ENCODE measurements at regions not wholly inside any gene's neighbourhood (a gene's known extent, or its start where the extent isn't known, plus 50 kb on each side); places are given as distances from the start of the nearest gene placed in this dataset.

DNA sequence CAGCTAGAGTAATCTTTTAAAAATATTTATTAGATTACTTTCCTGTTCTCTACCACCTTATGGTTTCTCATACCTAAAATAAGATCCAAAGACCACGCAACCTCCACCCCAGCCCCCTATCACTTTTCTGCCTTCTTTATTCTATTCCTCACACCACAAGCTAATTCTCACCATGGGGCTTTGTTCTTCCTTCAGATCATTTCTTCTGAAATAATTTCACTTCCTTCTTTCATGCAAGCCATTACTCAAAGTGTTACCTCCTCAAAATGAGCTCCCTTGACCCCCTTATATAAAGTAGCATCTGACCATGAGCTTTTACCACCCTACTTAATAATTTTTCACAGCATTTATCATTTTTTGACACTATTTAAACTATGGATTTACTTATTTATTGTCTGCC, 233.2 kb upstream of the TMCO5A start:
- no peaks in the 10 kb centered on the region for H3K4me1 ChIP-seq
- TF ChIP-seq, protein P1, sequence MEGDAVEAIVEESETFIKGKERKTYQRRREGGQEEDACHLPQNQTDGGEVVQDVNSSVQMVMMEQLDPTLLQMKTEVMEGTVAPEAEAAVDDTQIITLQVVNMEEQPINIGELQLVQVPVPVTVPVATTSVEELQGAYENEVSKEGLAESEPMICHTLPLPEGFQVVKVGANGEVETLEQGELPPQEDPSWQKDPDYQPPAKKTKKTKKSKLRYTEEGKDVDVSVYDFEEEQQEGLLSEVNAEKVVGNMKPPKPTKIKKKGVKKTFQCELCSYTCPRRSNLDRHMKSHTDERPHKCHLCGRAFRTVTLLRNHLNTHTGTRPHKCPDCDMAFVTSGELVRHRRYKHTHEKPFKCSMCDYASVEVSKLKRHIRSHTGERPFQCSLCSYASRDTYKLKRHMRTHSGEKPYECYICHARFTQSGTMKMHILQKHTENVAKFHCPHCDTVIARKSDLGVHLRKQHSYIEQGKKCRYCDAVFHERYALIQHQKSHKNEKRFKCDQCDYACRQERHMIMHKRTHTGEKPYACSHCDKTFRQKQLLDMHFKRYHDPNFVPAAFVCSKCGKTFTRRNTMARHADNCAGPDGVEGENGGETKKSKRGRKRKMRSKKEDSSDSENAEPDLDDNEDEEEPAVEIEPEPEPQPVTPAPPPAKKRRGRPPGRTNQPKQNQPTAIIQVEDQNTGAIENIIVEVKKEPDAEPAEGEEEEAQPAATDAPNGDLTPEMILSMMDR (IDR thresholded peaks at IDR 0.05) = no peak
- TF ChIP-seq EP300 (IDR thresholded peaks at IDR 0.05) = no peak
- no peak for TF ChIP-seq POLR2A (IDR thresholded peaks at IDR 0.05)
- no peak for TF ChIP-seq POLR2AphosphoS5 (IDR thresholded peaks at IDR 0.05)
- WGBS, 2 donors = 89 to 90% methylated on average over 1 of the region's 1 CpG

DNA sequence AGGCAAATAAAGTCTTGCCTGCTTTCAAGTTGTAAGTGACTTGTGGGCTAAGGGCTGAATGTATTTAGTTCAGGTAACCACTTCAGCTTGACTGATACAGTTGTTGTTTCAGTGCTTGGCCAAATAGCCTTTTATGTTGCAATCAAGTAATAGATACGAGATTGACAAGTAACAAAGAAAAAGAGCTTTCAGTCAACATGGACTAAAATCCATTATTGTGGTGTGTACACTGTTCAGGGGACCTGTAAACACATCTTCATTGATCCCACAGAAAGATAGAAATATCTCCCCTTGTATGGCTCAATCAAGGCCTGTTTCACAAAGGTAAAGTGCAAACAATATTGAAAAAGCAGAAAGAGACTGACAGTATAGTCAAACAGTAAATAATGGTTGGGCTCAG, 224.8 kb upstream of the TMCO5A start:
- Histone ChIP-seq H3K4me1 (no peaks in the 10 kb centered on the region), H3K27ac (no peak overlapping the region), H3K4me3 (no peak overlapping the region), H3K27me3 (no peaks in the 10 kb centered on the region), H3K36me3 (no peaks in the 10 kb centered on the region), H3K9me3 (peaks cover 0 to 6% (median 2%) of the 10 kb centered on the region in 4 donors)
- TF ChIP-seq POLR2A (IDR thresholded peaks at IDR 0.05) = no peak
- TF ChIP-seq, protein P1 (IDR thresholded peaks at IDR 0.05) = no peak
- TF ChIP-seq POLR2AphosphoS5 (IDR thresholded peaks at IDR 0.05) = no peak
- no peak for TF ChIP-seq EP300 (IDR thresholded peaks at IDR 0.05)
- WGBS, 2 donors = 29 to 62% methylated on average over 1 of the region's 1 CpG
- DNase-seq = no peak
- intact Hi-C loops (cut with DNase I) = no loop called here

More for the DNA sequence above, 233.2 kb upstream of the TMCO5A start:
- H3K27me3 ChIP-seq = no peaks in the 10 kb centered on the region
- no peak overlapping the region for H3K4me3 ChIP-seq
- no peaks in the 10 kb centered on the region for H3K9me3 ChIP-seq
- no peaks in the 10 kb centered on the region for H3K36me3 ChIP-seq
- no peak overlapping the region for H3K27ac ChIP-seq
- DNase-seq = no peak
- intact Hi-C loops (cut with DNase I) = no loop called here

DNA sequence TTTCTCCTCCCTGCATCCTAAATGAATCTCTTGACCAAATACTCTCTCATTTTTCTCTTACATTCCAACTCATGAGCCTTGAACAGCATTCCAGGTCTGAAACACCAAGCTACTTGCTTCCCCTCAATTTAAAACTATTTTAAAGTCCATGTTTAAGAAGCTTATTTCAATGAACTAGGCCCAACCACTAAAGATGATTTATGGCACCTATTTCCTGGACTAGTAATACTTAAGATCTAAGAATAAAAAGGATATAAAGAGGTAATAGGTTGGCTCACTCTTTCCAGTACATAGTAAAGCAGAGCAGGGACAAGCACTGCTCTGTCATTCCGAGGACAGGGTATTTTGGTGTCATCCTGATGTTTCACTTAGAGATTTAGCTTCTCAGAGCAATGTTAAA, 219.3 kb upstream of the TMCO5A start:
- Histone ChIP-seq H3K4me3 (no peak overlapping the region), H3K36me3 (no peaks in the 10 kb centered on the region), H3K4me1 (no peaks in the 10 kb centered on the region), H3K27ac (no peak overlapping the region), H3K27me3 (no peaks in the 10 kb centered on the region), H3K9me3 (peaks cover 0 to 6% (median 2%) of the 10 kb centered on the region in 4 donors)
- TF ChIP-seq, protein P1 (IDR thresholded peaks at IDR 0.05) = no peak
- TF ChIP-seq EP300 (IDR thresholded peaks at IDR 0.05) (no peak), POLR2AphosphoS5 (IDR thresholded peaks at IDR 0.05) (no peak), POLR2A (IDR thresholded peaks at IDR 0.05) (no peak)
- no peak for DNase-seq
- intact Hi-C loops (cut with DNase I) = no loop called here
- 73 to 82% methylated on average over 1 of the region's 1 CpG for WGBS, 2 donors

DNA sequence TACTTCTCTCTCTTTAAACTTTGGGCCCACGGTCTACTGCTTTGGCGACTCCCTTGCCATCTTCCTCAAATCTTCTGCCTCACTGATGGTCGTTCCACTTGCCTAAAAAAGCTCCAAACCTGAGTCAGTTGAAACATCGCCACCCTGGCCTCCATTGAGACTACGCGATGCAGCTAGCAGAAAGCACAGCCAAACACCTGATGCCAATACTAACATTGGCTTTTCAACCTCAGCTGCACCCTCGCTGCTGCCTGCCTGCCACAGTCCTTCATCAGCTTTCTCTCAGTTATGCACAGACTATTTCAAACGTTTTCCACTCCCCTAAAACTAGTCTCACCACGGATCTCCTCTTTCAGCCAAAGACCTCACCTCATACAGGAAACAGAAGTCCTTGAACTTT, 214.2 kb upstream of the TMCO5A start:
- Histone ChIP-seq H3K4me3 (no peak overlapping the region), H3K27ac (no peak overlapping the region), H3K27me3 (no peaks in the 10 kb centered on the region), H3K4me1 (no peaks in the 10 kb centered on the region), H3K36me3 (no peaks in the 10 kb centered on the region), H3K9me3 (no peaks in the 10 kb centered on the region)
- no peak for TF ChIP-seq POLR2AphosphoS5 (IDR thresholded peaks at IDR 0.05)
- TF ChIP-seq, protein P1 (IDR thresholded peaks at IDR 0.05) = no peak
- DNase-seq = no peak
- 72 to 77% methylated on average over 9 of the region's 9 CpGs for WGBS, 2 donors
- intact Hi-C loops (cut with DNase I) = no loop called here

DNA sequence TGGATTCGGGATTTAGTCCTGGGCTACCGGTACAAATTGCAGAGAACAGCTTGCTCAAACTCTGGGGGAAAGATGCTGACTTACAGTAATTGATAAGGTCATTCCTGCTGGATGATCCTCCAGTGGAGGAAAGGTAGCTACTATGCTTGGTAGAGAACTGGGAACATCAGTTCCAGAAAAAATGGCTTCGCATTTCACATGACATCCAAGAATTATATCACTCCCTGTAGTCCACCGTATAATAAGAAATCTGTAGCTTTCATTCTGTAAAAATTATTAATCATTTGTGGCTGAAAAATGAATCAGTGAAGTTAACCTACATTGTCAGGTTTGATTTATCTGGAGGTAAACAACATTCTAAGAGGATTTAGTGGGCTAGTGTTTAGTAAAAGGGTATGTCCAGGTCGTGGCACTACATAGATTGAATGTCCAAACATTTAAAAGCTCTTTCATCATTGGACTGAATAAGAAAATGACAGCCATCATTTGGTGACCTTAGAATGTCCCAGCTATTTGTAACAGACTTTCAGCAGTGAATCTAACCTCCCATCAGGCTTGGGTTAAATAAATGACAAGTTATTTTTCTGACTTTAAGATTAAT, 203.2 kb upstream of the TMCO5A start:
- Histone ChIP-seq H3K4me3 (no peak overlapping the region), H3K27me3 (no peaks in the 10 kb centered on the region), H3K9me3 (no peaks in the 10 kb centered on the region), H3K27ac (no peak overlapping the region), H3K36me3 (no peaks in the 10 kb centered on the region), H3K4me1 (no peaks in the 10 kb centered on the region)
- TF ChIP-seq POLR2A (IDR thresholded peaks at IDR 0.05) (no peak), EP300 (IDR thresholded peaks at IDR 0.05) (no peak), POLR2AphosphoS5 (IDR thresholded peaks at IDR 0.05) (no peak)
- TF ChIP-seq, protein P1 (IDR thresholded peaks at IDR 0.05) = no peak
- no peak for DNase-seq
- intact Hi-C loops (cut with DNase I) = no loop called here
- WGBS, 2 donors = 73 to 84% methylated on average over 5 of the region's 5 CpGs
